ENCODE measurements at regions not wholly inside any gene's neighbourhood (a gene's known extent, or its start where the extent isn't known, plus 50 kb on each side); places are given as distances from the start of the nearest gene placed in this dataset.

DNA sequence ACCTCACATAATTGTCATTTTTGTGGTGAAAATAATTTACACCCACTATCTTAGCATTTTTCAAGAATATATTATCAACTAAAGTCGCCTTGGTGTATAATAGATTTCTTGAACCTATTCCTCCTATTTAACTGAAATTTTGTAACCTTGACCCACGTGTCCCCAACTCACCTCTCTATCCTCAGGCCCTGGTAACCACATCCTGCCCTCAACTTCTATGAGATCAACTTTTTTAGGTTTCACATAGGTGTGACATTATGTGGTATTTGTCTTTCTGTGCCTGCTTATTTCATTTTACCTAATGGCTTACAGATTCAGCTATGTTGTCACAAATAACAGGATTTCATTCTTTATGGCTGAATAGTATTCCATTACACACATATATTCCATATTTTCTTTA is 73.0 kb upstream of the CNTNAP4 start:
- no peak for TF ChIP-seq CTCF (IDR thresholded peaks at IDR 0.05; ENCODE audit: unreplicated experiment)
- Mint-ChIP-seq H3K27me3 (ENCODE audit: low read depth) (no peaks in the 10 kb centered on the region), H3K27ac (no peak overlapping the region), H3K4me1 (no peaks in the 10 kb centered on the region), H3K4me3 (no peak overlapping the region), H3K9me3 (peaks cover 3% of the 10 kb centered on the region), H3K36me3 (no peaks in the 10 kb centered on the region)
- no peak for DNase-seq (ENCODE audit: low spot score in 2 of 2, unreplicated experiment in 2 of 2)

DNA sequence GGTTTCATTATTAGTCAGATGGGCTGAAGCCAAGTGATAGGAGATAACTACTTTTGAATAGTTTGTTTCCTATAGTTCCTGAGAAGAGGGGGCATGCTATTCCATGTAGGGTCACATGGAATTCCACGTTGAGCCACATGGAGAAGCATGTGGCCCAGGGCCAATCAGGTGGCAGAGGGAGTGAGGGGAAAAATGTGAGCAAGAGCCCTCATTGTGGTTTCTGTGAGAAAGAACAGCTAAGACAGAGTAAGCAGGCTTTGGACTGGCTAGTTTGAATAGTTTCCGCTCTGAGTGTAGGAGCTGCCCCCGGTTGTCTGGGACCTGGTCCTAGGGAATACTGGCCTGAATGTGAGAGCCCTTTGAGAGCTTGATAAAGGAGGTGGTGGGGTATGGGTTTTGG is 69.9 kb upstream of the CNTNAP4 start:
- no peak overlapping the region for H3K4me3 Mint-ChIP-seq
- H3K9me3 Mint-ChIP-seq: peaks cover 9% of the 10 kb centered on the region
- no peaks in the 10 kb centered on the region for H3K27me3 Mint-ChIP-seq (ENCODE audit: low read depth)
- H3K4me1 Mint-ChIP-seq: no peaks in the 10 kb centered on the region
- H3K27ac Mint-ChIP-seq: no peak overlapping the region
- H3K36me3 Mint-ChIP-seq: no peaks in the 10 kb centered on the region
- TF ChIP-seq CTCF (IDR thresholded peaks at IDR 0.05; ENCODE audit: unreplicated experiment): no peak
- DNase-seq (ENCODE audit: low spot score in 2 of 2, unreplicated experiment in 2 of 2): no peak

DNA sequence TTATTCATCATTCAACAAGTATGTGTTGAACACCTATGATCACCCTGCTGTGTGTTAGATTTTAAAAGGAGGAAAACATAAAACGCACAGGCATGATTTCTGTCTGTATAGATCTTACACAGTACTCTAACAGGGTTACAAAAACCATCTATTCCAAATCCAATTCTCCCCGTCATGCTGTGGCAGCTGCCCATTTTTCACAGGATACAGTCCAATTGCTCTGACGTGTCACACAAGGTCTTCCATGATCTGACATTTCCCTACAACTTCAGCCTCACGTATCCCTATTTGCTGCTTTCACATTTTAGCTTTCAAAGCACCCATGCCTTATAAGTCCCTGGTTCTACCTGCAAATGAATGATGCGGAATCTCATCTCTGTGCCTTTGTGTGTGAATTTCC is 67.0 kb upstream of the CNTNAP4 start:
- peaks cover 19% of the 10 kb centered on the region for H3K9me3 Mint-ChIP-seq

DNA sequence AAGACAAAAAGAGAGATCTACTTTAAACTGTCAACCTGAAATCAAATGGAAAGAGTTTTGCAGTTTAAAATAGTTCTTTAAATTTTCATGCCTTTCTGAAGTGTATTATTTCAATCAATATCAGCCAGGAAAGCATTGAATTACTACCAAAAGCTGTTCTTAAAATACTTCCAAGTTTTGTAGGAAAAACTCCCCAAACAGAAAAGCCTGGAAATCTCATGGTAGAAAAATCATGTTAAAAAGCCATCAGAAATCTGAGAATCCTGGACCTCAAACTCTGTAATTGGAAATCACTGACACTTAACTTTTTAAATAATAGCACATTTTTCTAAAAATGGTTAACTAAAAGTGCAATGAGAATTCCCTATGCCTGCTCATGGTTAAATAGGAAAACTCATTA is 63.3 kb upstream of the CNTNAP4 start:
- Mint-ChIP-seq H3K27me3 (ENCODE audit: low read depth) (peaks cover 10% of the 10 kb centered on the region), H3K4me1 (no peaks in the 10 kb centered on the region), H3K27ac (no peak overlapping the region), H3K36me3 (peaks cover 2% of the 10 kb centered on the region), H3K4me3 (no peak overlapping the region), H3K9me3 (peaks cover 17% of the 10 kb centered on the region)
- DNase-seq (ENCODE audit: low spot score in 2 of 2, unreplicated experiment in 2 of 2): no peak
- TF ChIP-seq CTCF (IDR thresholded peaks at IDR 0.05; ENCODE audit: unreplicated experiment): no peak

More for the DNA sequence above, 67.0 kb upstream of the CNTNAP4 start:
- H3K4me3 Mint-ChIP-seq: no peak overlapping the region
- no peak overlapping the region for H3K27ac Mint-ChIP-seq
- H3K27me3 Mint-ChIP-seq (ENCODE audit: low read depth): no peaks in the 10 kb centered on the region
- TF ChIP-seq CTCF (IDR thresholded peaks at IDR 0.05; ENCODE audit: unreplicated experiment): no peak
- DNase-seq (ENCODE audit: low spot score in 2 of 2, unreplicated experiment in 2 of 2): no peak
- peaks cover 2% of the 10 kb centered on the region for H3K36me3 Mint-ChIP-seq
- no peaks in the 10 kb centered on the region for H3K4me1 Mint-ChIP-seq

DNA sequence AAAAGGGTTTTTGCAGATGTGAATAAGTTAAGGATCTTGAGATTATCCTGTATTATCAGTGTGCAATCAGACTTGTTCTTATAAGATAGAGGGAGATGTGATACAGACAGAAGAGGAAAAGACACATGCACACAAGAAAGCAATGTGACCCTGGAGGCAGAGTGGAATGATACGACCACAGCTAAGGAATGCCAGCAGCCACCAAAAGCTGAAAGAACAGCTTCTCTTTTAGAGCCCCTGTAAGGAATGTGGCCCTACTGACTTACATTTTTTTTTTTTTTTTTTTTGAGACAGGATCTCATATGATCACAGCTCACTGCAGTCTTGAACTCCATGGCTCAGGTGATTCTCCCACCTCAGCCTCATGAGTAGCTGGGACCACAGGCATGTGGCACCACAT is 62.3 kb upstream of the CNTNAP4 start:
- Mint-ChIP-seq H3K4me1 (peaks cover 1% of the 10 kb centered on the region), H3K9me3 (peaks cover 17% of the 10 kb centered on the region), H3K36me3 (peaks cover 2% of the 10 kb centered on the region), H3K27ac (no peak overlapping the region), H3K27me3 (ENCODE audit: low read depth) (peaks cover 14% of the 10 kb centered on the region), H3K4me3 (no peak overlapping the region)
- TF ChIP-seq CTCF (IDR thresholded peaks at IDR 0.05; ENCODE audit: unreplicated experiment): no peak
- no peak for DNase-seq (ENCODE audit: low spot score in 2 of 2, unreplicated experiment in 2 of 2)

- no peaks in the 10 kb centered on the region for H3K9me3 Mint-ChIP-seq
- peaks cover 29% of the 10 kb centered on the region for H3K27me3 Mint-ChIP-seq (ENCODE audit: low read depth)
- no peak for TF ChIP-seq CTCF (IDR thresholded peaks at IDR 0.05; ENCODE audit: unreplicated experiment)
Measured at GRCh38 chr16:76222087-76222486, 55.1 kb upstream of the CNTNAP4 start.

More at GRCh38 chr16:76222087-76222486, 55.1 kb upstream of the CNTNAP4 start:
- no peak for DNase-seq (ENCODE audit: low spot score in 2 of 2, unreplicated experiment in 2 of 2)
- H3K4me1 Mint-ChIP-seq: peaks cover 30% of the 10 kb centered on the region
- H3K4me3 Mint-ChIP-seq: no peak overlapping the region
- H3K27ac Mint-ChIP-seq: peak overlapping the region; percentile 10
- no peaks in the 10 kb centered on the region for H3K36me3 Mint-ChIP-seq

Measured in mesothelial cell of epicardium (in vitro differentiated cells).